ENCODE measurements at regions not wholly inside any gene's neighbourhood (a gene's known extent, or its start where the extent isn't known, plus 50 kb on each side); places are given as distances from the start of the nearest gene placed in this dataset.

- intact Hi-C loops (cut with DNase I; ENCODE audit: low total_unique reads) (no loop called here), in situ Hi-C loops (cut with MboI; ENCODE audit: low sequenced_read_pairs in 4 of 4) (no loop called here)
- Histone ChIP-seq H3K27me3 (no peaks in the 10 kb centered on the region), H3K9me3 (no peaks in the 10 kb centered on the region), H3K4me1 (no peaks in the 10 kb centered on the region), H3K36me3 (no peaks in the 10 kb centered on the region), H3K4me3 (no peak overlapping the region), H3K27ac (no peak overlapping the region)
- DNase-seq (no peak), ATAC-seq (no peak)
- TF ChIP-seq CTCF (IDR thresholded peaks at IDR 0.05 in 4 of 5, conservative IDR thresholded peaks at IDR 0.05 in 1 of 5), result no peak
- TF ChIP-seq POLR2A (IDR thresholded peaks at IDR 0.05), result no peak
Measured at GRCh38 chr2:6794448-6794847, 71.3 kb downstream of the CMPK2 start.

Small RNAs in the stretch of these regions (microRNA-seq; reads per million reads assigned to microRNA genes)
- gene MIR7158 (ENCODE audit: borderline replicate concordance in 2 of 2) (0 reads per million in 2 donors), gene MIR7515 (ENCODE audit: borderline replicate concordance in 2 of 2) (0 reads per million in 2 donors)

All from gastrocnemius medialis (tissue), 4 donors.